Colonic mucosa (tissue), 4 donors: ENCODE measurements at regions not wholly inside any gene's neighbourhood (a gene's known extent, or its start where the extent isn't known, plus 50 kb on each side); places are given as distances from the start of the nearest gene placed in this dataset.

ENCODE experiments used
- DNase-seq: peaks from one replicate; pipeline ENCODE4 v3.0.0-alpha.2; 2020
- H3K27ac ChIP-seq: fragments of 200-600 bp; one replicate; pipeline ENCODE4 v1.8.0; 2021
- H3K27me3 ChIP-seq: fragments of 200-600 bp; one replicate; pipeline ENCODE4 v1.8.0; 2021
- H3K36me3 ChIP-seq: fragments of 200-600 bp; one replicate; pipeline ENCODE4 v1.8.0; 2021
- H3K4me1 ChIP-seq: fragments of 200-600 bp; one replicate; pipeline ENCODE4 v1.8.0; 2021; ENCODE audit warnings: mild to moderate bottlenecking
- H3K4me3 ChIP-seq: fragments of 200-600 bp; one replicate; pipeline ENCODE4 v1.8.0; 2021
- H3K9ac ChIP-seq, 2 donors: one replicate each; pipeline ENCODE4 v1.7.0; 2013; ENCODE audit warnings: control low read depth in 2 of 2, low read depth in 2 of 2, low read length in 2 of 2
- H3K9me3 ChIP-seq: fragments of 200-600 bp; one replicate; pipeline ENCODE4 v1.8.0; 2021
- CTCF ChIP-seq: fragments of 200-600 bp; IDR thresholded peaks from one replicate; pipeline ENCODE4 v1.8.0; 2022; ENCODE audit warnings: antibody characterized with exemption, mild to moderate bottlenecking
- intact Hi-C: fragments of 100-400 bp; cut with DNase I; formaldehyde crosslinking; loops from one replicate; pipeline ENCODE4 v1.14.1; 2022
- donor health status: healthy.
- donor health status: DM: no; HTN: no; CAD: no.
- donor health status: DM: no; HTN: no; CAD: no.

DNA sequence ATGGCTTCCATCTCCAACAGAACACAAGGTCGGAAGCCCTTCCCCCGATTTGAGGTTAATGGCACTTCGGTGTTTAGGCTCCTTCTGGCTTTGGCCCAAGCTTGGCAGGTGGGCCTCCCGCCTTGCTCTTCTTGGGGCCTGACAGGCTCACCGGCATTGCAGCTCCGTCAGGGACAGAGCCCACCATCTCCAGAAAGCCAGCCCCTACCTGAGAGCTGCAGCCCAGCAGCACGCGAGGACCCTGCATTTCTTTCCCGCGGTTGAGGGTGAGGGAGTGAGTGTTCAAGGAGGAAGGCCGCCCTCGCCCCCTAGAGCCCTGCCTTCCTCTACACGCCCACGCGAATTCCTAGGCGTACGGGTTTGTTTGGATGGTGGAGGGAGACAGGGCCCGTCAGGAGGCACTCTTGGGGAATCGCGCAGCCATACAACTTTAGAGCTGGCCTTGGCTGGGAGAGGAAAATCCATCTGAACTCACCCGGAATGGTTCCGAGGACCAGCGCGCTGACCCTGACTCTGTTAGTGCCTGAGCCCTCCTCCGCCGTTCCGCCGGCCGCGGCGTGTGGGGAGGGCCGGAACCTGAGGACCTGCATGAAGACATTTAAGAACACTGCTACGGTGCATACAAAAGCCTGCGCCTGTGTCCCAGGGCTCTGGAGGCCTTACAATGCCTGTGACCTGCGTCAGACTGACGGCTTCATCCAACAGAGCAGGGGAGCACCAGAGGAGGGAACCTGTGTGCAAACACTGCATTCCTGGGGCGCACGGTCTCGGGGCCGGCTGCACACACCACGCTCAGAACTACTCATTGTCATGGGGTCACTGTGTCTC is 73.8 kb downstream of the MRPL36 start:
- H3K27me3 ChIP-seq, result no peaks in the 10 kb centered on the region
- H3K36me3 ChIP-seq, result no peaks in the 10 kb centered on the region
- no peak for TF ChIP-seq CTCF
- no peak overlapping the region for H3K27ac ChIP-seq
- intact Hi-C loops, result no loop called here
- H3K4me3 ChIP-seq, result no peak overlapping the region
- H3K9ac ChIP-seq, result no peak overlapping the region
- no peaks in the 10 kb centered on the region for H3K9me3 ChIP-seq
- DNase-seq, result peak; percentile 11
- no peaks in the 10 kb centered on the region for H3K4me1 ChIP-seq

- DNase-seq, result peak; percentile 53
- intact Hi-C loops, result no loop called here
- Histone ChIP-seq H3K4me3 (no peak overlapping the region), H3K27ac (no peak overlapping the region), H3K27me3 (no peaks in the 10 kb centered on the region), H3K36me3 (no peaks in the 10 kb centered on the region), H3K4me1 (no peaks in the 10 kb centered on the region), H3K9me3 (no peaks in the 10 kb centered on the region), H3K9ac (no peak overlapping the region)
- TF ChIP-seq CTCF, result no peak
These were observed 74.6 kb downstream of the MRPL36 start for GRCh38 chr5:1724822-1725602.

DNA sequence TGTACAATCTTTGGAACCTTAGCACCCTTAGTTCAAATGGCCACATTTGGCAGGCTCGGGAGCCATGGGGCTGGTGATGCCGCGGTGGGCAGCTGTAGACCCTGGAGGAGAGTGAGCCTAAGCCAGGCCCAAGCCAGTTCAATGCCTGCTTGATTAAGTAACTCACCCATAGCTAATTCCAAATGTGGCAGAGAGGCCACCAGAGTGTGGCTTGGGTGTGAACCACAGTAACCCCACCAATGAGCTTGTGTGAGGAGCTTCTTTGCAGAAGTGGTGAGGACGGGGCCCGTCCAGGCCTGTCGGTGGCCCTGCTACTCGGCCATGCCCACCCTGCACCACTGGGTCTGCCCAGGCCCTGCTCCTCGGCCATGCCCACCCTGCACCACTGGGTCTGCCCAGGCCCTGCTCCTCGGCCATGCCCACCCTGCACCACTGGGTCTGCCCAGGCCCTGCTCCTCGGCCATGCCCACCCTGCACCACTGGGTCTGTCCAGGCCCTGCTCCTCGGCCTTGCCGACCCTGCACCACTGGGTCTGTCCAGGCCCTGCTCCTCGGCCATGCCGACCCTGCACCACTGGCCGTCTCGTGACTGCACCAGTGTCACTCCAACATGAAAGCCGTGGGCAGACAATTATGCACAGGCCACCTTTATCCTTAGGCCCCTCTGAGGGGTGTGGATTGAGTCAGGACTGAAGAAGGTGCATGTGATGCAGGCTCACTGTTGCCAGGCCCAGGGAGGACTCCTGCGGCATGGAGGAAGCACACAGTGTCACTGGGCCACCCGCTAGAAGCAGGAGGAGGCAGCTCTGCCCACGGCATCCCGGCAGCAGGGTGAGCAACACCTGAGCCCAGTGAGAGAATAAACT is 75.4 kb downstream of the MRPL36 start:
- no peak for TF ChIP-seq CTCF
- H3K27ac ChIP-seq, result no peak overlapping the region
- no peaks in the 10 kb centered on the region for H3K36me3 ChIP-seq
- H3K9me3 ChIP-seq, result no peaks in the 10 kb centered on the region
- intact Hi-C loops, result no loop called here
- no peak overlapping the region for H3K4me3 ChIP-seq
- no peak overlapping the region for H3K9ac ChIP-seq
- H3K4me1 ChIP-seq, result no peaks in the 10 kb centered on the region
- peak; percentile 4 for DNase-seq
- H3K27me3 ChIP-seq, result no peaks in the 10 kb centered on the region

GRCh38 chr5:1723476-1723875 is 76.2 kb downstream of the MRPL36 start:
- Histone ChIP-seq H3K4me1 (no peaks in the 10 kb centered on the region), H3K4me3 (no peak overlapping the region), H3K27me3 (no peaks in the 10 kb centered on the region), H3K27ac (no peak overlapping the region), H3K9me3 (peaks cover 3% of the 10 kb centered on the region), H3K9ac (no peak overlapping the region), H3K36me3 (no peaks in the 10 kb centered on the region)
- peak; percentile 10 for DNase-seq
- no peak for TF ChIP-seq CTCF
- intact Hi-C loops, result no loop called here

- Histone ChIP-seq H3K4me1 (no peaks in the 10 kb centered on the region), H3K27me3 (no peaks in the 10 kb centered on the region), H3K4me3 (no peak overlapping the region), H3K9ac (no peak overlapping the region), H3K27ac (no peak overlapping the region), H3K9me3 (peaks cover 3% of the 10 kb centered on the region), H3K36me3 (no peaks in the 10 kb centered on the region)
- intact Hi-C loops, result no loop called here
- DNase-seq, result peak; percentile 7
- no peak for TF ChIP-seq CTCF
These were observed 76.8 kb downstream of the MRPL36 start for GRCh38 chr5:1722877-1723276.
